ENCODE measurements at regions not wholly inside any gene's neighbourhood (a gene's known extent, or its start where the extent isn't known, plus 50 kb on each side); places are given as distances from the start of the nearest gene placed in this dataset.
"Not testable (repeated sequence)": the region's sequence is repeated elsewhere in the genome, so short reads cannot be mapped to it uniquely, and the experiment has no call there.

- no peak for DNase-seq (ENCODE audit: low spot score)
Measured at GRCh38 chr5:37962389-37962788, 122.5 kb upstream of the GDNF start.

- no peak for DNase-seq (ENCODE audit: low spot score)
Measured at GRCh38 chr5:37957218-37957617, 117.4 kb upstream of the GDNF start.

DNA sequence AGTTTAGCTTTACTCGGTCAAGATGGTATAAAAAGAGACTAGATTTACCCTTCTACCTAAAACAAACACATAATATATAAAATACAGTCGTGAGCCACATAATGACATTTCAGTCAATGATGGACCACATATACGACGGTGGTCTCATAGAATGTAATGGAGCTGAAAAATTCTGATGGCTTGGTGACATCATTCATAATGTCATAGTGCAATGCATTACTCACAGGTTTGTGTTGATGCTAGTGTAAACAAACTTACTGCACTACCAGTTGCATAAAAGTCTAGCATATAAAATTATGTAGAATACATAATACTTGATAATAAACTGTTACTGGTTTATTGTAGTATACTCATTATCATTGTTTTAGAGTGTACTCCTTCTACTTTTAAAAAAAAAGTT is 115.9 kb upstream of the GDNF start:
- DNase-seq (ENCODE audit: low spot score): no peak

DNA sequence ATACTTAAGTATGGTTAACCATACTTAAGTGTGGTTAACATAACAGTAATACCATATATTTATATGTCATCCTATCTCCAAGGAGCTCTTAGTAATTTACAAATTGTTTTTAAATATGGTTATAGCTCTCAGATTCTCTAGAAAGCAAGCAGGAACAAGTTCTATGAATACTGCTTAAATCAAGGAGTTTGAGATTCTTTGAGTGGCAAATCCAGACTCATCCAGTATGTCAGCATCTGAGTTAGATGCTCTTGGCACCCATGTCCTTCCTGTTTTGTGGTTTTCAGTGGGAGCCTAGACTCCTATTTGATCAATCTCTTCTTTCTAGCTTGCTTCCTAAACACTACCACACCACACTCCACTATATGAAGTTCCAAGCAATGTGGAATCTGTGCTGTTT is 114.7 kb upstream of the GDNF start:
- no peak for DNase-seq (ENCODE audit: low spot score)

- peak; percentile 15 for DNase-seq (ENCODE audit: low spot score)
Measured at GRCh38 chr5:37951946-37952721, 112.3 kb upstream of the GDNF start.

DNA sequence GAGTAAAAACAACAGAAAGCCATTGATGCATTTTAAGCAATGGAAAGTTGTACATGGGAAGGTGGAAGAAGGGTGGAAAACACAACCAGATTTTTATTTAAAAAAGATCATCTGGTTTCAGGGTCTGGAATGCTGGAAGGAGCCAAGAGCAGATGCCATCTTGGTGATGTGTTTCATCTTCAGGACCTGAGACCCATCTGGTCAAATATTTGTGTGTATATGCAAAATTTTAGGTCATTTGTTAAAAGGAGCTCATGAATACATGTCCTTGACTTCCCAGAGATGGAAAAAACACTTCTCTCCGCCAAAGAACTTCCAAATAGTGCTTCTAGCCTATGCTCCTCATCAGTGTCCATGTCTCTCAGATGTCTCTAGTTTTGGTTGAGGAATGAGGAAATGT is 110.6 kb upstream of the GDNF start:
- DNase-seq (ENCODE audit: low spot score): no peak

DNA sequence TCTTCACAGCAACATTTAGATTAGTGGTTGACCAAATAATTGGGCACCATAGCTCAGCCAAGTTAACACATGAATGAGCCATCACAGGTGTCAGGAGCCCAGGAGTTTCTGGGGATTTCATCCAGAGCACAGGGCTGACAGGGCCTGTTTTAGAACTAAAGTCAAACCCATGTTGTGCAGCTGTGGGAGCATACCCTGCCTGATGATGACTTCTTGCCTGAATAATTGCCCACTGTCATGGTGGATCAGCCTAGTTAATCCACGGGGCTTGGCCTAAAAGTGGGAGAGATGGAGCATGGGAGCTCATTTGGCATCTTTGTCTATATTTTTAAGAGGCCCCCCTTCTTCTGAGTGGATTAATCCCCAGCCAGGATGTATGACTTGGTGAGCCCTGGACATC is 105.6 kb upstream of the GDNF start:
- DNase-seq (ENCODE audit: low spot score): no peak

DNA sequence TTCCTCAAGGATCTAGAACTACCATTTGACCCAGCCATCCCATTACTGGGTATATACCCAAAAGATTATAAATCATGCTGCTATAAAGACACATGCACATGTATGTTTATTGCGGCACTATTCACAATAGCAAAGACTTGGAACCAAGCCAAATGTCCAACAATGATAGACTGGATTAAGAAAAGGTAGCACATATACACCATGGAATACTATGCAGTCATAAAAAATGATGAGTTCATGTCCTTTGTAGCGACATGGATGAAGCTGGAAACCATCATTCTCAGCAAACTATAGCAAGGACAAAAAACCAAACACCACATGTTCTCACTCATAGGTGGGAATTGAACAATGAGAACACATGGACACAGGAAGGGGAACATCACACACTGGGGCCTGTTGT is 103.3 kb upstream of the GDNF start:
- DNase-seq (ENCODE audit: low spot score): not testable (repeated sequence)

DNA sequence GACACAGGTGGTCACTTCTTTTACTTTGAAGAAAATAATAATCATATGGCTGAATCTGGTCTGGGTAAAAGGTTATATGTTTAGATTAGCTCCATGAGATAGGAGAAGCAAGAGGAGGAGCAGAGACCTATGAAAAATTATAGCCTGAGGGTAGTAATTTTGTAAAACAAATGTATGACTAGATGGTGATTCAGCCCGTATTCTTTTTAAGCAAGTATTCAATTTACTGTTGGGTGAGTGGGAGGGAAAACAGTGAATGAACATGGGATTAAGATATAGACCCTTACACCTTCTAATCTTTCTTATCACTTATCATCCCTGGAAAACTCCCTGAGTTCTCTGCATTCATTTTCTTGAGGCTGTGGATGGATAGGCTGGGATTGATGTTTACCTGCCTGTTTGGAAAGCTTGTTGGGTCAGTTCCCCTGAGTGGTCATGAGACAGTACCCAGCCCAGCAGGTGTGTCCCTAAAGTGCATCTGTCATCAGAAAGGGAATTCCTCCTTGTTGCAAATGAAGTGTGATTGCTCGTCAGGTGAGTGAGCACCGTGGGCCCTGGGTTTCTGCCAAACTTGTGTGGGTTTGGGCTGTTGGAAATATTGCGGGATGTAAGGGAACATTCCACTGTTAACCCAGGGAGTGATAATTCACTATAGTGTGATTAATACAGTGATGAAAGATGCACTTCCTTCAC is 101.2 kb upstream of the GDNF start:
- DNase-seq (ENCODE audit: low spot score): no peak

DNA sequence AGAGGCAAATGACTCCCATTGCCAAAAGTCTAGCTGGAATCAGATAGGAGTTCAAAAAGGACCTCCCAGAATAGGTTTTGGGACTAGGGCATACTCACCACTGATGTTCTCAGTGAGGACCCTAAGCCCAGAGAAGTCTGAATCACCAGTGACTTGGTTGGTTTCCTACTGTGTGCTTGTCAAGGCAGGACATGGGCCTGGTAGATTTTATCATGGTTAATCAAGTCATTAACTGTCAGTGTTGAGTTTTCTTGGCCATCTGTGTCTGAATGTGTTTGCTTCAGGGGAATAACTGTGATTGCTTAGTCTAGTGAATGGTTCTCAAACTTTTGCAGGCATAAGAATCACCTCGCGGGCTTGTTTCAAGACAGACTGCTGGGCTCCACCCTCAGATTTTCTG is 99.0 kb upstream of the GDNF start:
- no peak for DNase-seq (ENCODE audit: low spot score)

DNA sequence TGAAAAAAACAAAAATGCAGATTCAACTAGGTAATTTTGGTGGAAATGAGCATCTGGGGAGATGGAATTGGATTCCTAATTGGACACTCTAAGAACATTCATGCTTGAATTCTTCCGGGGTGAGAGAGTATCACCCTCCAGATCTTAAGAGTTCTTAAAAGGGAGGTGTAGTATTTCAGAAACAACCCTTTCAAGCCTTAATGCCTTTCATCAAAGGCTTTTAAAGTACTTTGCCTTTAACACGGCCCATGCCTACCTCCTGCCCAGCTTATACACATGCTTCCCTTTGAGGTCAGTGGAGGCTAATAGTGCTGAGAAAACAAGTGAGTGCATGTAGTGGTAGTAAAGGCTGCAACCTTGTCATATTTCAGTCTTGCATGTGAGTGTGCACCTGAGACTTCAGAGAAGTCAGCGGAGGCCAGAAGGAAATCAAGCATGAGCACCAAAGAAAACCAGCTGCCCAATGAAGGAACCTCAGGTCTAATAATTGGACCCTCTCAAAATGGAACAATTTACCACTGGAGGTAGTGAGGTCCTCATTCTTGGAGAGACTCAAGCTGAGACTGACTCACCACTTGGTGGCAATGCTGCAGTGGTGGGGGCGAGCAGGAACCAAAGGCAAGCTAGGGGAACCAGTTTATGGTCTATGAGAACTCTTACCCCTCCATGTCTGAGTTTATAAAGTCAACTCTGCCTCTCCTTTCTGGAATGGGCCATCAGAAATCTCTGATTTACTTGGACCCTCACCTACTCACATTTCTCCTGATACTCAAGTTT is 98.4 kb upstream of the GDNF start:
- DNase-seq (ENCODE audit: low spot score): no peak

- DNase-seq (ENCODE audit: low spot score): no peak
Measured at GRCh38 chr5:37936091-37936490, 96.2 kb upstream of the GDNF start.

DNA sequence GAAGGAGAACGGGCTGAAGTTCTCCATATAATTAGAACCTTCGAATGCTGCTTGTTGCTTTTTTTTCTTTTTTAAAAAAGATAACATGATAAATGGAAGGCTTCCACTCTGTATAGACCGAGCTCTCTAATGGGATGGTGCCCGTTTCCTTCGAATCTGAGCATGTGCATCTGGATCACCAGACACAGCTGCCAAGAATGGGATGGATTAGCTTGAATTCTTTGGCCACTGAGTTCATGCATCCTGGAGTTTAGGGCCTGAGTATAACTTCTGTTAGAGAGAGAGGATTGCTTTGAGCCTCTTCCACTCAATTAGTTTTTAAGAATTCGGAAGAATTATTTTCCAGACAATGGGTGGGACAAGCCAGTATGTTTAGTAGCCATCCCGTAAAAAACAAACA is 93.7 kb upstream of the GDNF start:
- DNase-seq (ENCODE audit: low spot score): no peak

DNA sequence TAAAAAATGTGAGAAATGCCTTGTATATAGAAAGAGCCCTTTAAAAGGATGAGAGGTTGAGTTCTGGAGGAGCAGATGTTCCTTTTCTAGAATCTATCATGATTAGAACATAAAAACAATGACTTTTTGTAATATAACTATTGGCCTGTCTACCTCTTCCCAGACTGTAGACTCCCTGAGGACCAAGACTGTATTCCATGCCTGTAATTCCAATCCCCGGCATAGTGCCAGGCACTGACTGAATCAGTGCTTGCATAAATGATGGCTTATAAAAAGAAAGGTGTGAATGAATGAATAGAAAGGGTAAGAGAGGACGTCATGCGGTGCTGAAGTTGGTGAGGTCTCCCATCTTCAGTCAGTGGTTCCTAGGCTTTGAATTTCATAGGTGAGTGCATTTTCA is 92.6 kb upstream of the GDNF start:
- DNase-seq (ENCODE audit: low spot score): no peak

DNA sequence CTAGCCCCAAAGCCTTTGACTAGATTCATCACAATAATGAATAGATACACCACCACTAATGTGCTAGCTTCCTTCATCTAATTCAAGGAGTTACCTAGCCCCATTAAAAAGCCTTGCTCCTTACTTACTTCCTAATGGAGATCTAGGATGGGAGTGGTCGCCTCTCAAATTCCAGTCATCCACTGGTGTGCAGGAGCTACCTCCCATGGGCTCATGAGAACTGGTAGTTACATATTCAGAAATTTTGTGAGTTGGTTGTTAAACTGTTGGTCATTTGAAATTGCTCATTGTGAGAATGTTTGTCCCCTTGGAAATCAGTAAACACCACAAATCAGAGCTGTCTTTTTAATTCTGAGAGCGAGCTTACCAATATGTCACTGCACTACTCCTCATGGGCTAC is 91.7 kb upstream of the GDNF start:
- no peak for DNase-seq (ENCODE audit: low spot score)

DNA sequence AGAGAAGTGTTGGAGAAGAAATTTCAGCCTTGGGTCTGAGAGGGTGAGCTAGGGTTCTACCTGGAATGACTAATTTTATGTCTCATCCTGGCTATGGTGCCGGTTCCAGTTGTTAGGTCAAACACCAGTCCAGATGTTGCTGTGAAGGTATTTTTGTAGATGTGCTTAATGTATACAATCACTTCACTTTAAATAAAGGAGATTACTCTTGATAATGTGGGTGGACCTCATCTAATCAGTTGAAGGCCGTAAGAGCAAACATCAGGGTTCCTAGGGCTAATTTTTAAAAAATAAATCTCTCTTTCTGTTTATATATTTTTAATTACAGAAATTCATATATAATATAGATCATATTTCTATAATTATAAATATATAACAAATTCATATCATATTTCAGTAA is 90.5 kb upstream of the GDNF start:
- no peak for DNase-seq (ENCODE audit: low spot score)

DNA sequence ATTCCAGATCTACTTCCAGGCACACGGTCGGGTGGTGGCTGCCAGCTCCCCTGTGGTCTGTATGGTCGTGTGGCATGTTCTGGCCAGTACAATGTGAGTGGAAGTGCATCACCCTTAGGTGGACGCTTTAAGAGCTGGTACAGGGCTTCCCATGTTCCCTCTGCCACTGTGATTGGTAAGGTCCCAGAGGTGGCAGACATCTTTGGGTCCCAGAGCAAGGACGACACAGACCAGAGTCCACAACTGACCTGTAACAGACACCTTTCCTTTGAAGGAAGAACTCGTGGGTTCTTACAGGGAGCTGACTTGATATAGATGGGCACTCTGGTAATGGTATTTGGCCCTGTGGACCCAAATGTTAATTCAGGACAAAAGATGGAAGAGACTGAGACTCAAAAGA is 90.0 kb upstream of the GDNF start:
- no peak for DNase-seq (ENCODE audit: low spot score)

- not testable (repeated sequence) for DNase-seq (ENCODE audit: low spot score)
Measured at GRCh38 chr5:37927753-37928152, 87.9 kb upstream of the GDNF start.

DNA sequence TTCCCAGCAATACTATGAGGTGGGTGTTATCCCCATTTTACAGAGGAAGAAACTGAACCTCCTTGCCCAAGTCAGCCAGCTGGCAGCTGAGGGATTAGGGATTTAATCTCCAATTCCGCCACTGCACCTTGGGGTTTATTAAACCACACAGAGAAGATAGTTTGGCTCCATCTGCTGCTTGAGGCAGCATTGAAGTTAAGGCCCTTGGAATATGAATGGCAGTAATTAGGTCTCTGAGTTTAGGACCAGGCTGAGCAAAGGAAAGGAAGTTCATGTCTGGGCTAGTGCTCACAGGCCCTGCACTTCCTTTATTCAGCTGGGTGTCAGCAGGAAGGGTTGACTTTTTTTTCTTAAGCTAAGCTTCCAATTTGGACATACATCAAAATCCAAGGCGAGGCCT is 86.9 kb upstream of the GDNF start:
- no peak for DNase-seq (ENCODE audit: low spot score)

DNA sequence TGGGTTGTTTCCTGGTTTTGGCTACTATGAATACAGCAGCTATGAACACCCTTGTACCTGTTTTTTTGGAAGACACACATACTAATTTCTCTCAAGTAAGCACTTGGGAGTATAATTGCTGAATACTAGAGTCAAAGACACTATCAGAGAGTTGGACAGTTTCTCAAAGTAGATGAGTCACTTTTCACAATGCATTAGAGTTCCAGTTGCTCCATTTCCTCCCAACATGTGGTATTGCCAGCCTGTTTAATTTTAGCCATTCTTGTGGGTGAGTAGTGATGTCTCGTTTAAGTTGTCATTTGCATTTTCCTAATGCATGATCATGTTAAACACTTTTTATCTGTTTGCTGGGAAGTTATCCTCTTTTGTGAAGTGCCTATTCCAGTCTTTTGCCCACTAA is 81.6 kb upstream of the GDNF start:
- no peak for DNase-seq (ENCODE audit: low spot score)

GRCh38 chr5:37918424-37918823 is 78.6 kb upstream of the GDNF start:
- DNase-seq (ENCODE audit: low spot score): no peak

DNA sequence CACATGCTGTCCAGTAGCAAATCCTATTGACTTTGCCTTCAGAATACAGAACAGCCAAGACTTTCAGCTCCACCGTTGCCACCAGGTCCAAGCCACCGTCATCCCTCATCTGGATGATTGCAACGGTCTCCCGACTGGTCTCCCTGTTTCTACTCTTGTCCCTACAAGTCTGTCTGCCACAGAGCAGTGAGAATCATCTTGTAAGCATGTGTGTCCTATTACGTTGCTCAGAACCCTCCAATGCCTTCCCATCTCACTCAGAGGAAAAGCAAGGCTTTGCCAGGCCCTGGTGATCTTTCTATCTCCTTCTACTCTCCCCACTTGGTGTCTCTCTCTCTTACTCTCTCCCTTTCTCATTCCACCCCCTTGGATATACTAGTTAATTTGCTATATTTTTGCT is 76.7 kb upstream of the GDNF start:
- no peak for DNase-seq (ENCODE audit: low spot score)

DNA sequence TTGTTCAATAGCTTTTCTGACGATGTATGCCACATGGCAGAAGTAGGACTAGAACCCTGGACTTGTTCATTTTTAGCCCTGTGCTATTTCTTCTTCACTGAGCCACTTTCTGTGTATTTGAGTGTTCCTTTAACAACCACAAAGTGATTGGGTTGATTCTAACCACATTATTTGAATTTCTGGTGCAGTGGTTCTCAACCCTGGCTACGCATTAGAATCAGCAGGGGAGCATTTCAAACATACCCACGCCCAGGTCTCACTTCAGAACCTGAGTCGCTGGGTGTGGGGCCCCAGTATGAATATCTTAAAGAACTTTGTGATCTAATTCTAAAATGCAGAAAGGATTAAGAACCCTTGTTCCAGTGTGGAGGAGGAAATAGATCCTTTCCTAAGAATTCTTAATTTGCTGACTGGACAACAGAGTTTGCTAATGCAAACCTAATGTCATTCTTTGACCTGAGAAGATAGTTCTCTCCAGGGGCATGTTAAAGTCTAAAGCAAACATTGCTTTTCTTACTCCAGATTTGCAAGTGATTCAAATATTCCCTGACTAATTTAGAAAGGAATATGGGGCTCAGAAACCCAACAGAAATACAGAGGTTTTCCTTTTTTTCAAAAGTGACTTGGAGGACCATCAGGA is 75.4 kb upstream of the GDNF start:
- DNase-seq (ENCODE audit: low spot score): no peak

Measured in HuH-7.5 (cell line).